Lung (tissue), 11 donors: ENCODE measurements at regions not wholly inside any gene's neighbourhood (a gene's known extent, or its start where the extent isn't known, plus 50 kb on each side); places are given as distances from the start of the nearest gene placed in this dataset.

Experiments
- ATAC-seq: fragments of 200-7000 bp; cut with Tn5 transposase; one replicate; pipeline ENCODE4 v1.9.1; 2020; ENCODE audit warnings: moderate number of reproducible peaks; ENCODE audit not compliant: insufficient read depth, low FRiP score
- DNase-seq, 3 donors: peaks; one replicate each; pipeline ENCODE4 v3.0.0-alpha.2; 2013 to 2017
- H3K27ac ChIP-seq, 2 donors: one replicate each; pipeline ENCODE4 v1.5.1; 2013; ENCODE audit warnings: mild to moderate bottlenecking in 2 of 2, moderate library complexity in 2 of 2, control low read depth in 1 of 2, inconsistent platforms in 1 of 2, low read depth in 1 of 2, low read length in 1 of 2
- H3K27me3 ChIP-seq, 3 donors: one replicate each; pipeline ENCODE4 v1.5.1; 2013; ENCODE audit warnings: low read length in 2 of 3; ENCODE audit not compliant: control insufficient read depth in 3 of 3, insufficient read depth in 3 of 3
- H3K36me3 ChIP-seq, 4 donors: one replicate each; pipeline ENCODE4 v1.5.1; 2013; ENCODE audit warnings: low read length in 4 of 4, mild to moderate bottlenecking in 1 of 4, moderate library complexity in 1 of 4; ENCODE audit not compliant: control insufficient read depth in 4 of 4, insufficient read depth in 4 of 4
- H3K4me1 ChIP-seq, 5 donors: one replicate each; pipeline ENCODE4 v1.5.1; 2013; ENCODE audit warnings: low read length in 5 of 5, mild to moderate bottlenecking in 2 of 5, moderate library complexity in 1 of 5; ENCODE audit not compliant: control insufficient read depth in 5 of 5, insufficient read depth in 5 of 5
- H3K4me3 ChIP-seq: one replicate; pipeline ENCODE4 v1.5.1; 2013; ENCODE audit warnings: mild to moderate bottlenecking, control low read depth, moderate library complexity
- H3K9ac ChIP-seq, 2 donors: one replicate each; pipeline ENCODE4 v1.5.1; 2013; ENCODE audit warnings: low read length in 2 of 2, control low read depth in 1 of 2; ENCODE audit not compliant: insufficient read depth in 1 of 2
- H3K9me3 ChIP-seq, 4 donors: one replicate each; pipeline ENCODE4 v1.5.1; 2013; ENCODE audit warnings: low read length in 3 of 4, mild to moderate bottlenecking in 1 of 4, moderate library complexity in 1 of 4; ENCODE audit not compliant: control insufficient read depth in 4 of 4, insufficient read depth in 3 of 4
- WGBS, 2 donors: extraction: QIAGEN DNeasy Blood & Tissue Kit; methylation state at CpG; one replicate each; pipeline ENCODE4 v1.1.7; 2013; 5-methylcytosine and 5-hydroxymethylcytosine counted together
- TF ChIP-seq, protein P1 (sequence below): IDR thresholded peaks from 2 replicates; pipeline ENCODE4 v1.5.1; 2012; ENCODE audit warnings: mild to moderate bottlenecking; ENCODE audit errors: control extremely low read depth, extremely low read depth
- donor health status: control.
- donor health status: control.
- donor health status: Bipolar disorder and iron deficiency.
- donor health status: healthy.
- donor health status: DM: yes; HTN: yes; CAD: no.

DNA sequence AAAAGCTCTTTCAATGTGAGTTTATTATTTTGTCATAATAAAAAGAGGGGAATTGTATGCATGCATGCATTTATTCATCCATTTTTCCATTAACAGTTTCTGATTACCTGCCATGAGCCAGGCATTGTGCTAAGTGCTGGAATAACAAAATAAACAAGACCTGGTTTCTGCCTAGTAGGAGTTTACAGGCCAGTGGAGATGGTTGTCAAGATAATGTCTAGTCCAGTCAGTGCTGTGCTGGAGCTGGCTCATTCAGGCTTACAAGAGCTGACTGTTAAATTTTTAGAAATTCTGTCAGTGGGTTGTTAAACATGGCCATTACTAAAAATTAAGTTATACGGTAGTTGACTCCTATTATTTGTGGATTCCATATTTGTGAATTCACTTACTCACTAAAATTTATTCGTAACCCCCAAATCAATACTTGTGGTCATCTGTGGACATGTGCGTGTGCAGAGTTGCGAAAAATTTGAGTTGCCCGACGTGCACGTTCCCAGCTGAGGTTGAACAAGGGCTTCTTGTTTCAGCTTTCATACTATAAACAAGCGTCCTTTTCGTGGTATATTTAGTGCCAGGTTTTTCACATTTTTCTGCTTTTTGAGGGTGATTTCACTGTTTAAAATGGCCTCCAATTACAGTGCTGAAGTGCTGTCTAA lies 172.3 kb upstream of the RPS6KA3 start:
- TF ChIP-seq, protein P1, sequence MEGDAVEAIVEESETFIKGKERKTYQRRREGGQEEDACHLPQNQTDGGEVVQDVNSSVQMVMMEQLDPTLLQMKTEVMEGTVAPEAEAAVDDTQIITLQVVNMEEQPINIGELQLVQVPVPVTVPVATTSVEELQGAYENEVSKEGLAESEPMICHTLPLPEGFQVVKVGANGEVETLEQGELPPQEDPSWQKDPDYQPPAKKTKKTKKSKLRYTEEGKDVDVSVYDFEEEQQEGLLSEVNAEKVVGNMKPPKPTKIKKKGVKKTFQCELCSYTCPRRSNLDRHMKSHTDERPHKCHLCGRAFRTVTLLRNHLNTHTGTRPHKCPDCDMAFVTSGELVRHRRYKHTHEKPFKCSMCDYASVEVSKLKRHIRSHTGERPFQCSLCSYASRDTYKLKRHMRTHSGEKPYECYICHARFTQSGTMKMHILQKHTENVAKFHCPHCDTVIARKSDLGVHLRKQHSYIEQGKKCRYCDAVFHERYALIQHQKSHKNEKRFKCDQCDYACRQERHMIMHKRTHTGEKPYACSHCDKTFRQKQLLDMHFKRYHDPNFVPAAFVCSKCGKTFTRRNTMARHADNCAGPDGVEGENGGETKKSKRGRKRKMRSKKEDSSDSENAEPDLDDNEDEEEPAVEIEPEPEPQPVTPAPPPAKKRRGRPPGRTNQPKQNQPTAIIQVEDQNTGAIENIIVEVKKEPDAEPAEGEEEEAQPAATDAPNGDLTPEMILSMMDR = no peak
- H3K9me3 ChIP-seq = no peaks in the 10 kb centered on the region

DNA sequence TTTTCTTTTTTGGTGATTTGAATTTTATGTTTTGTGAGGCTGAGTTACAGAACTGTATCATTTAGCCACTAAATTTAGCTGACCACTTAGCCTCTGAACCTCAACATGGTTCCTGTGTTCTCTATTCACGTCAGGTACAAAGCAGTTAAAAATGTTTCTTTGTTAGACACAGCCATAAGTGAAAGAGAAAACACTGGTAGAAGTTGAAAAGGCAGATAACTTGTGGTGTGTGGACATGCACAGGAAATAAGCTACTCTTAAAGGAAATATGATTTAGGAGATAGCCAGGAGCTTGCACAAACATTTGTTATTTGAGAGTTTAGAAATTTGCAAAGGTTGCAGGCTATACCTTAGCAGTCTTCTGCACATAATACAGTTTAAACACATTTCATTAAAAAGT lies 171.0 kb upstream of the RPS6KA3 start:
- TF ChIP-seq, protein P1 = no peak
- Histone ChIP-seq H3K9me3 (no peaks in the 10 kb centered on the region), H3K36me3 (no peaks in the 10 kb centered on the region), H3K4me1 (no peaks in the 10 kb centered on the region), H3K9ac (no peak overlapping the region), H3K4me3 (no peak overlapping the region), H3K27ac (no peak overlapping the region), H3K27me3 (peaks cover 0 to 28% (median 15%) of the 10 kb centered on the region in 3 donors)
- WGBS, 2 donors = 13 to 20% methylated on average over 1 of the region's 1 CpG
- ATAC-seq (no peak), DNase-seq (no peak)

More for the DNA sequence above, 172.3 kb upstream of the RPS6KA3 start:
- H3K27me3 ChIP-seq = peaks cover 0 to 24% (median 22%) of the 10 kb centered on the region in 3 donors
- H3K4me1 ChIP-seq = no peaks in the 10 kb centered on the region
- WGBS, 2 donors = 70 to 85% methylated on average over 9 of the region's 9 CpGs
- H3K27ac ChIP-seq = no peak overlapping the region
- DNase-seq = no peak
- H3K9ac ChIP-seq = no peak overlapping the region
- no peaks in the 10 kb centered on the region for H3K36me3 ChIP-seq
- H3K4me3 ChIP-seq = no peak overlapping the region
- ATAC-seq = no peak

DNA sequence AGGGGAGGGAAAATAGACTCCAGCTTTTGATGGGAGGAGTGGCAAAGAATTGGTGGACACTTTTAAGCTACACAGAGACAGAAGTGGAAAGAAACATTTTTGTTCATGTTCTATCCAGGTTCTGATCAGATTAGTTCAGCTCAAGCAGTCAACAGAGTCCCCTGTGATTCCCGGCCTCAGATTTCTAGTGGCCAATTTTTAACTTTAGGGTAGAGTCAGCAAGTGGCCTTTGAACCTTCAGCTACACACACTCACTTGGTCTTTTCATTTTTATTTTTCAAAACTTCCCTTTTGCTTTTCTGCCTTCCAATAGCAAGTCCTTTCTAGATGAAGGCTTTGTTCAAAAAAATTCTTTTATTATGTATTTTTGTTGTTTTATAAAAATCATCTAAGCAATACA lies 169.2 kb upstream of the RPS6KA3 start:
- Histone ChIP-seq H3K9ac (no peak overlapping the region), H3K4me3 (no peak overlapping the region), H3K27ac (no peak overlapping the region), H3K27me3 (peaks cover 0 to 34% (median 19%) of the 10 kb centered on the region in 3 donors), H3K4me1 (peaks cover 0 to 1% (median 0%) of the 10 kb centered on the region in 5 donors), H3K36me3 (no peaks in the 10 kb centered on the region), H3K9me3 (no peaks in the 10 kb centered on the region)
- WGBS, 2 donors = 66 to 100% methylated on average over 1 of the region's 1 CpG
- ATAC-seq (no peak), DNase-seq (no peak)
- TF ChIP-seq, protein P1 = no peak

DNA sequence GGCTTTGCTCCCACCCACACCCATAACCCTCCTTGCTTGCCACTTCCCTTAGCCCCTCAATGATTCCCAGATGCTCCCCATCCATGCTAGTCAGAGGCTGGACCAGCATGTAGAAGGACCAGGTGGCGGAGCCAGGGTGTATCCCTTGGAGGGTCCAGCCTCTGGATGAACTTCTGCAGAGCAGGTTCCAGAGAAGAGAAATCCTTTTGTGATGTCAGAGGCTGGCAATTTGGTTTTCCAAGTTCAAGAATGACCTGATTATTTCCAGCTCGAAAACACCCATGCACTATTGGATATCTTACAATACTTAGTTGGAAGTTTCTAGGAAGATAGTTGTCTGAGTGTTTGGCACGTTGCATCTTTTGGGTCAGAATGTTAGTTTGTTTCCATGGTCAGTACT lies 168.3 kb upstream of the RPS6KA3 start:
- Histone ChIP-seq H3K27me3 (peaks cover 0 to 39% (median 19%) of the 10 kb centered on the region in 3 donors), H3K27ac (no peak overlapping the region), H3K9me3 (no peaks in the 10 kb centered on the region), H3K4me3 (no peak overlapping the region), H3K36me3 (no peaks in the 10 kb centered on the region), H3K4me1 (peaks cover 0 to 1% (median 0%) of the 10 kb centered on the region in 5 donors), H3K9ac (no peak overlapping the region)
- no peak for ATAC-seq
- TF ChIP-seq, protein P1 = no peak
- no peak for DNase-seq
- WGBS, 2 donors = 72 to 90% methylated on average over 3 of the region's 3 CpGs
